H9 (cell line): ENCODE measurements at regions not wholly inside any gene's neighbourhood (a gene's known extent, or its start where the extent isn't known, plus 50 kb on each side); places are given as distances from the start of the nearest gene placed in this dataset.

Experiments used
- DNase-seq: peaks from one replicate; pipeline ENCODE4 v3.0.0-alpha.2; 2017
- H2AFZ ChIP-seq: one replicate; pipeline ENCODE4 v1.6.1; 2013; ENCODE audit warnings: mild to moderate bottlenecking, low read length, control low read depth, moderate library complexity
- H2AK5ac ChIP-seq: 2 replicates; pipeline ENCODE4 v1.6.1; 2013; ENCODE audit warnings: low read length, control low read depth, mixed read lengths; ENCODE audit not compliant: insufficient read length
- H2BK120ac ChIP-seq: one replicate; pipeline ENCODE4 v1.6.1; 2013; ENCODE audit warnings: low read depth, mild to moderate bottlenecking, low read length, control low read depth, inconsistent platforms; ENCODE audit not compliant: poor library complexity, severe bottlenecking
- H2BK12ac ChIP-seq: 2 replicates; pipeline ENCODE4 v1.6.1; 2013; ENCODE audit warnings: low read length, control low read depth, mixed read lengths, low read depth; ENCODE audit not compliant: insufficient read length
- H2BK15ac ChIP-seq: 2 replicates; pipeline ENCODE4 v1.6.1; 2013; ENCODE audit warnings: low read depth, low read length, control low read depth
- H2BK20ac ChIP-seq: one replicate; pipeline ENCODE4 v1.6.1; 2013; ENCODE audit warnings: low read depth, mild to moderate bottlenecking, low read length, control low read depth, inconsistent platforms; ENCODE audit not compliant: poor library complexity, severe bottlenecking
- H2BK5ac ChIP-seq: 2 replicates; pipeline ENCODE4 v1.6.1; 2013; ENCODE audit warnings: low read length, control low read depth, mixed read lengths; ENCODE audit not compliant: insufficient read length
- H3K14ac ChIP-seq: 2 replicates; pipeline ENCODE4 v1.6.1; 2013; ENCODE audit warnings: low read length, control low read depth; ENCODE audit not compliant: insufficient read depth
- H3K18ac ChIP-seq: 2 replicates; pipeline ENCODE4 v1.6.1; 2013; ENCODE audit warnings: low read depth, mild to moderate bottlenecking, mixed read lengths, low read length, control low read depth; ENCODE audit not compliant: insufficient read length
- H3K23ac ChIP-seq: 2 replicates; pipeline ENCODE4 v1.6.1; 2013; ENCODE audit warnings: low read length, control low read depth, mixed read lengths, low read depth; ENCODE audit not compliant: insufficient read length
- H3K23me2 ChIP-seq: 2 replicates; pipeline ENCODE4 v1.6.1; 2013; ENCODE audit warnings: low read depth, mild to moderate bottlenecking, mixed read lengths, low read length, control low read depth; ENCODE audit not compliant: insufficient read length, poor library complexity, severe bottlenecking
- H3K27ac ChIP-seq: 2 replicates; pipeline ENCODE4 v1.5.1; 2013; ENCODE audit warnings: low read length, control low read depth, mixed read lengths, low read depth; ENCODE audit not compliant: insufficient read length
- H3K27me3 ChIP-seq: 2 replicates; pipeline ENCODE4 v1.6.1; 2013; ENCODE audit warnings: low read length, control low read depth, inconsistent platforms; ENCODE audit not compliant: insufficient read depth
- H3K4ac ChIP-seq: 2 replicates; pipeline ENCODE4 v1.6.1; 2013; ENCODE audit warnings: low read depth, mild to moderate bottlenecking, control low read depth, inconsistent platforms, low read length, moderate library complexity
- H3K4me1 ChIP-seq: 2 replicates; pipeline ENCODE4 v1.6.1; 2013; ENCODE audit warnings: low read length, control low read depth, inconsistent platforms; ENCODE audit not compliant: insufficient read depth
- H3K4me2 ChIP-seq: 2 replicates; pipeline ENCODE4 v1.6.1; 2013; ENCODE audit warnings: low read length, control low read depth, mixed read lengths; ENCODE audit not compliant: insufficient read length, insufficient read depth
- H3K56ac ChIP-seq: 2 replicates; pipeline ENCODE4 v1.6.1; 2013; ENCODE audit warnings: low read depth, mild to moderate bottlenecking, mixed read lengths, low read length, control low read depth; ENCODE audit not compliant: insufficient read length
- H3K79me1 ChIP-seq: 2 replicates; pipeline ENCODE4 v1.6.1; 2013; ENCODE audit warnings: low read depth, mild to moderate bottlenecking, moderate library complexity, low read length, control low read depth, inconsistent platforms; ENCODE audit not compliant: insufficient read depth, poor library complexity, severe bottlenecking
- H3K79me2 ChIP-seq: 2 replicates; pipeline ENCODE4 v1.6.1; 2013; ENCODE audit warnings: low read length, control low read depth, inconsistent platforms; ENCODE audit not compliant: insufficient read depth
- H3K9ac ChIP-seq: 2 replicates; pipeline ENCODE4 v1.6.1; 2013; ENCODE audit warnings: low read length, control low read depth, mixed read lengths; ENCODE audit not compliant: insufficient read length; ENCODE audit errors: extremely low read depth
- H3K9me3 ChIP-seq: one replicate; pipeline ENCODE4 v1.6.1; 2013; ENCODE audit warnings: low read depth, low read length, inconsistent platforms; ENCODE audit not compliant: control insufficient read depth
- H3T11ph ChIP-seq: one replicate; pipeline ENCODE4 v1.6.1; 2013; ENCODE audit warnings: mild to moderate bottlenecking, low read length, control low read depth, inconsistent platforms
- H4K20me1 ChIP-seq: one replicate; pipeline ENCODE4 v1.6.1; 2013; ENCODE audit not compliant: control insufficient read depth, insufficient read length, insufficient read depth
- H4K5ac ChIP-seq: 2 replicates; pipeline ENCODE4 v1.6.1; 2013; ENCODE audit warnings: low read depth, mild to moderate bottlenecking, mixed read lengths, low read length, control low read depth; ENCODE audit not compliant: insufficient read length
- H4K8ac ChIP-seq: replicated peaks from 2 replicates; pipeline ENCODE4 v1.6.1; 2013; ENCODE audit warnings: low read length, control low read depth, mixed read lengths, low read depth; ENCODE audit not compliant: insufficient read length
- H4K91ac ChIP-seq: 2 replicates; pipeline ENCODE4 v1.6.1; 2013; ENCODE audit warnings: low read depth, mild to moderate bottlenecking, moderate library complexity, mixed read lengths, low read length, control low read depth; ENCODE audit not compliant: insufficient read length
- H3K27ac Mint-ChIP-seq, 3 experiments: 2 replicates in 2 of 3; 3 replicates in 1 of 3; pipeline ENCODE4 v1.8.0; 2020 to 2021; ENCODE audit warnings: mixed read lengths in 3 of 3, mild to moderate bottlenecking in 1 of 3, moderate library complexity in 1 of 3
- H3K27me3 Mint-ChIP-seq: 2 replicates; pipeline ENCODE4 v1.8.0; 2021; ENCODE audit warnings: low read depth, mild to moderate bottlenecking, moderate library complexity, mixed read lengths
- H3K36me3 Mint-ChIP-seq, 3 experiments: 2 replicates in 2 of 3; 3 replicates in 1 of 3; pipeline ENCODE4 v1.8.0; 2020 to 2021; ENCODE audit warnings: low read depth in 3 of 3, mixed read lengths in 3 of 3; ENCODE audit not compliant: insufficient read depth in 1 of 3
- H3K4me1 Mint-ChIP-seq, 2 experiments: 2 replicates each; pipeline ENCODE4 v1.8.0; 2020; ENCODE audit warnings: mixed read lengths in 2 of 2
- H3K4me3 Mint-ChIP-seq, 2 experiments: 2 replicates in 1 of 2; 3 replicates in 1 of 2; pipeline ENCODE4 v1.8.0; 2020 to 2021; ENCODE audit warnings: mild to moderate bottlenecking in 2 of 2, mixed read lengths in 2 of 2, moderate library complexity in 1 of 2
- H3K9me3 Mint-ChIP-seq, 2 experiments: 2 replicates in 1 of 2; 3 replicates in 1 of 2; pipeline ENCODE4 v1.8.0; 2020; ENCODE audit warnings: mild to moderate bottlenecking in 2 of 2, mixed read lengths in 2 of 2, moderate library complexity in 1 of 2
- WGBS: extraction: QIAGEN DNeasy Blood & Tissue Kit; methylation state at CpG from one replicate; pipeline ENCODE4 v1.1.7; 2013; ENCODE audit warnings: missing lambda C conversion rate, low lambda C conversion rate, mixed read lengths; ENCODE audit not compliant: insufficient read length; ENCODE audit errors: extremely low coverage; 5-methylcytosine and 5-hydroxymethylcytosine counted together
- TF ChIP-seq, protein P1 (sequence below): fragments of 200-600 bp; sonication (generic); conservative IDR thresholded peaks from 3 replicates; pipeline ENCODE4 v1.8.0; 2021; ENCODE audit warnings: antibody characterized with exemption, mild to moderate bottlenecking

DNA sequence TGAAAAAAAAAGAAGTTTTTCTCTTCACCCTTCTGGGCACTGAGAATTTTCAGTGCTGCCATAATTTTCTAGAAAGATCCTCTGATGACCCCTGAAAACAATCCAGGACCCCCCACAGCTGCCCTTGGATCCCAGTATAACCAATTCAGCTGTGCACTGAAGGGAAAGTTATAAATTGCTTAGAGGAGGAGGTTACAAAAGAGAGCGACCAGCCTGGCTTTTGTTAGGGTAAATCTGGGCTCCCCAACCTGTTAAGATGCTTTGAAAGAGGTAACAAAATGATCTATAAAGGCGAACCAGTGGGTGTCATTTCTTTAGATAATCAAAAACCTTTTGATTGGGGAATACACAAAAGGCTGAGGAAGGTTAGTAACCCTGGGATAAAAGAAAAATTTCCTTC lies 407.9 kb upstream of the ATP11B start:
- no peak overlapping the region for H4K5ac ChIP-seq
- no peaks in the 10 kb centered on the region for H3K79me1 ChIP-seq
- peaks cover 0 to 9% (median 0%) of the 10 kb centered on the region in 3 experiments; a peak in 3 of 7 replicates for H3K36me3 Mint-ChIP-seq
- H2BK12ac ChIP-seq: no peak overlapping the region
- WGBS: no CpG with 5 or more reads among the region's 2 CpGs
- no peak overlapping the region for H3K18ac ChIP-seq
- DNase-seq: no peak
- H4K8ac ChIP-seq: no peak overlapping the region
- no peak overlapping the region for H2BK15ac ChIP-seq
- H3K4me1 Mint-ChIP-seq: peaks cover 36 to 40% of the 10 kb centered on the region in 2 experiments
- H3K23ac ChIP-seq: no peak overlapping the region
- H3K9ac ChIP-seq: no peak overlapping the region
- no peaks in the 10 kb centered on the region for H3K79me2 ChIP-seq
- H2AFZ ChIP-seq: no peak overlapping the region
- H3K4ac ChIP-seq: no peak overlapping the region
- no peaks in the 10 kb centered on the region; a peak in 1 of 5 replicates for H3K9me3 Mint-ChIP-seq
- H3K27me3 ChIP-seq: no peaks in the 10 kb centered on the region
- TF ChIP-seq, protein P1, sequence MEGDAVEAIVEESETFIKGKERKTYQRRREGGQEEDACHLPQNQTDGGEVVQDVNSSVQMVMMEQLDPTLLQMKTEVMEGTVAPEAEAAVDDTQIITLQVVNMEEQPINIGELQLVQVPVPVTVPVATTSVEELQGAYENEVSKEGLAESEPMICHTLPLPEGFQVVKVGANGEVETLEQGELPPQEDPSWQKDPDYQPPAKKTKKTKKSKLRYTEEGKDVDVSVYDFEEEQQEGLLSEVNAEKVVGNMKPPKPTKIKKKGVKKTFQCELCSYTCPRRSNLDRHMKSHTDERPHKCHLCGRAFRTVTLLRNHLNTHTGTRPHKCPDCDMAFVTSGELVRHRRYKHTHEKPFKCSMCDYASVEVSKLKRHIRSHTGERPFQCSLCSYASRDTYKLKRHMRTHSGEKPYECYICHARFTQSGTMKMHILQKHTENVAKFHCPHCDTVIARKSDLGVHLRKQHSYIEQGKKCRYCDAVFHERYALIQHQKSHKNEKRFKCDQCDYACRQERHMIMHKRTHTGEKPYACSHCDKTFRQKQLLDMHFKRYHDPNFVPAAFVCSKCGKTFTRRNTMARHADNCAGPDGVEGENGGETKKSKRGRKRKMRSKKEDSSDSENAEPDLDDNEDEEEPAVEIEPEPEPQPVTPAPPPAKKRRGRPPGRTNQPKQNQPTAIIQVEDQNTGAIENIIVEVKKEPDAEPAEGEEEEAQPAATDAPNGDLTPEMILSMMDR: no peak
- H2BK120ac ChIP-seq: no peak overlapping the region
- H3K4me3 Mint-ChIP-seq: no peak overlapping the region
- peaks cover 17% of the 10 kb centered on the region for H3K27me3 Mint-ChIP-seq
- H2AK5ac ChIP-seq: no peak overlapping the region
- H4K20me1 ChIP-seq: no peaks in the 10 kb centered on the region
- H3K27ac ChIP-seq: no peak overlapping the region
- H3K56ac ChIP-seq: no peak overlapping the region
- no peaks in the 10 kb centered on the region for H3K9me3 ChIP-seq
- H3K4me2 ChIP-seq: no peak overlapping the region
- no peak overlapping the region; a peak in 1 of 7 replicates for H3K27ac Mint-ChIP-seq
- H3K23me2 ChIP-seq: no peaks in the 10 kb centered on the region
- no peak overlapping the region for H2BK20ac ChIP-seq
- H2BK5ac ChIP-seq: no peak overlapping the region
- no peak overlapping the region; the same call in 1 of the 2 replicates for H3K14ac ChIP-seq
- no peak overlapping the region for H4K91ac ChIP-seq
- H3T11ph ChIP-seq: no peak overlapping the region
- H3K4me1 ChIP-seq: no peaks in the 10 kb centered on the region
